Activated T-cell treated with anti-CD3 and anti-CD28 coated beads, Interleukin-2, amount 50 U/mL, for 24 hours (primary cell): ENCODE measurements at regions not wholly inside any gene's neighbourhood (a gene's known extent, or its start where the extent isn't known, plus 50 kb on each side); places are given as distances from the start of the nearest gene placed in this dataset.
"Not testable (repeated sequence)": the region's sequence is repeated elsewhere in the genome, so short reads cannot be mapped to it uniquely, and the experiment has no call there.

Experiments used
- DNase-seq: peaks from one replicate; pipeline ENCODE4 v3.0.0-alpha.2; 2020
- H3K27ac Mint-ChIP-seq: 2 replicates; pipeline ENCODE4 v1.8.0; 2020; ENCODE audit warnings: mild to moderate bottlenecking, mixed read lengths
- H3K27me3 Mint-ChIP-seq: 2 replicates; pipeline ENCODE4 v1.8.0; 2020; ENCODE audit warnings: mixed read lengths
- H3K36me3 Mint-ChIP-seq: 2 replicates; pipeline ENCODE4 v1.8.0; 2020; ENCODE audit warnings: low read depth, mixed read lengths
- H3K4me1 Mint-ChIP-seq: 2 replicates; pipeline ENCODE4 v1.8.0; 2020; ENCODE audit warnings: low read depth, mixed read lengths
- H3K4me3 Mint-ChIP-seq: 2 replicates; pipeline ENCODE4 v1.8.0; 2020; ENCODE audit warnings: mild to moderate bottlenecking, moderate library complexity, mixed read lengths
- H3K9me3 Mint-ChIP-seq: 2 replicates; pipeline ENCODE4 v1.8.0; 2020; ENCODE audit warnings: mixed read lengths

- Mint-ChIP-seq H3K27ac (no peak overlapping the region), H3K9me3 (peaks cover 4% of the 10 kb centered on the region), H3K4me3 (no peak overlapping the region), H3K4me1 (no peaks in the 10 kb centered on the region), H3K27me3 (no peaks in the 10 kb centered on the region), H3K36me3 (no peaks in the 10 kb centered on the region)
- no peak for DNase-seq
These were observed 295.8 kb upstream of the MTPN start for GRCh38 chr7:136272934-136273333.

- Mint-ChIP-seq H3K4me1 (no peaks in the 10 kb centered on the region), H3K27ac (no peak overlapping the region), H3K36me3 (no peaks in the 10 kb centered on the region), H3K27me3 (no peaks in the 10 kb centered on the region), H3K4me3 (no peak overlapping the region), H3K9me3 (peaks cover 11% of the 10 kb centered on the region)
- no peak for DNase-seq
These were observed 290.7 kb upstream of the MTPN start for GRCh38 chr7:136267822-136268221.

- peaks cover 16% of the 10 kb centered on the region for H3K9me3 Mint-ChIP-seq
- H3K27me3 Mint-ChIP-seq = no peaks in the 10 kb centered on the region
- H3K36me3 Mint-ChIP-seq = no peaks in the 10 kb centered on the region
- no peaks in the 10 kb centered on the region for H3K4me1 Mint-ChIP-seq
- no peak overlapping the region for H3K4me3 Mint-ChIP-seq
- H3K27ac Mint-ChIP-seq = no peak overlapping the region
- DNase-seq = no peak
These were observed 289.3 kb upstream of the MTPN start for GRCh38 chr7:136266457-136266856.

- peaks cover 17% of the 10 kb centered on the region for H3K9me3 Mint-ChIP-seq
- not testable (repeated sequence) for H3K4me1 Mint-ChIP-seq, DNase-seq, H3K27me3 Mint-ChIP-seq, H3K27ac Mint-ChIP-seq, H3K4me3 Mint-ChIP-seq, H3K36me3 Mint-ChIP-seq
These were observed 287.1 kb upstream of the MTPN start for GRCh38 chr7:136264304-136264703.

- peaks cover 17% of the 10 kb centered on the region for H3K9me3 Mint-ChIP-seq
- not testable (repeated sequence) for H3K36me3 Mint-ChIP-seq
These were observed 286.1 kb upstream of the MTPN start for GRCh38 chr7:136263112-136263860.

GRCh38 chr7:136260591-136260990, 283.4 kb upstream of the MTPN start:
- not testable (repeated sequence) for H3K36me3 Mint-ChIP-seq, H3K4me1 Mint-ChIP-seq, DNase-seq, H3K4me3 Mint-ChIP-seq, H3K27me3 Mint-ChIP-seq, H3K27ac Mint-ChIP-seq
- peaks cover 12% of the 10 kb centered on the region for H3K9me3 Mint-ChIP-seq

More at GRCh38 chr7:136263112-136263860, 286.1 kb upstream of the MTPN start:
- not testable (repeated sequence) for H3K4me3 Mint-ChIP-seq, DNase-seq, H3K27me3 Mint-ChIP-seq, H3K27ac Mint-ChIP-seq, H3K4me1 Mint-ChIP-seq

- H3K27ac Mint-ChIP-seq = no peak overlapping the region
These were observed 281.9 kb upstream of the MTPN start for GRCh38 chr7:136259074-136259473.

GRCh38 chr7:136256491-136256890, 279.3 kb upstream of the MTPN start:
- no peaks in the 10 kb centered on the region for H3K4me1 Mint-ChIP-seq
- H3K9me3 Mint-ChIP-seq = peaks cover under 1% of the 10 kb centered on the region
- DNase-seq = no peak
- H3K4me3 Mint-ChIP-seq = no peak overlapping the region
- no peaks in the 10 kb centered on the region for H3K36me3 Mint-ChIP-seq
- no peak overlapping the region for H3K27ac Mint-ChIP-seq
- no peaks in the 10 kb centered on the region for H3K27me3 Mint-ChIP-seq

More at GRCh38 chr7:136259074-136259473, 281.9 kb upstream of the MTPN start:
- peaks cover 10% of the 10 kb centered on the region for H3K9me3 Mint-ChIP-seq
- DNase-seq = no peak
- no peaks in the 10 kb centered on the region for H3K27me3 Mint-ChIP-seq
- no peak overlapping the region for H3K4me3 Mint-ChIP-seq
- H3K4me1 Mint-ChIP-seq = no peaks in the 10 kb centered on the region
- no peaks in the 10 kb centered on the region for H3K36me3 Mint-ChIP-seq

- Mint-ChIP-seq H3K27ac (no peak overlapping the region), H3K9me3 (no peaks in the 10 kb centered on the region), H3K4me3 (no peak overlapping the region), H3K27me3 (no peaks in the 10 kb centered on the region), H3K36me3 (no peaks in the 10 kb centered on the region), H3K4me1 (no peaks in the 10 kb centered on the region)
- no peak for DNase-seq
These were observed 277.0 kb upstream of the MTPN start for GRCh38 chr7:136254148-136254547.

- Mint-ChIP-seq H3K4me1 (no peaks in the 10 kb centered on the region), H3K36me3 (no peaks in the 10 kb centered on the region), H3K27me3 (no peaks in the 10 kb centered on the region), H3K4me3 (no peak overlapping the region), H3K9me3 (no peaks in the 10 kb centered on the region), H3K27ac (no peak overlapping the region)
- DNase-seq = no peak
These were observed 274.7 kb upstream of the MTPN start for GRCh38 chr7:136251826-136252225.

GRCh38 chr7:136247211-136247610, 270.1 kb upstream of the MTPN start:
- no peaks in the 10 kb centered on the region for H3K9me3 Mint-ChIP-seq
- H3K27me3 Mint-ChIP-seq = no peaks in the 10 kb centered on the region
- H3K4me3 Mint-ChIP-seq = no peak overlapping the region
- H3K4me1 Mint-ChIP-seq = no peaks in the 10 kb centered on the region
- H3K36me3 Mint-ChIP-seq = no peaks in the 10 kb centered on the region
- no peak overlapping the region for H3K27ac Mint-ChIP-seq
- DNase-seq = no peak

GRCh38 chr7:136245327-136246004, 268.3 kb upstream of the MTPN start:
- H3K4me1 Mint-ChIP-seq = no peaks in the 10 kb centered on the region
- H3K27ac Mint-ChIP-seq = no peak overlapping the region
- H3K36me3 Mint-ChIP-seq = no peaks in the 10 kb centered on the region
- no peak overlapping the region for H3K4me3 Mint-ChIP-seq
- H3K27me3 Mint-ChIP-seq = no peaks in the 10 kb centered on the region
- H3K9me3 Mint-ChIP-seq = no peaks in the 10 kb centered on the region
- no peak for DNase-seq

GRCh38 chr7:136234040-136234439, 256.9 kb upstream of the MTPN start:
- Mint-ChIP-seq H3K36me3 (no peaks in the 10 kb centered on the region), H3K9me3 (peaks cover 31% of the 10 kb centered on the region), H3K4me1 (no peaks in the 10 kb centered on the region), H3K27ac (no peak overlapping the region), H3K27me3 (no peaks in the 10 kb centered on the region), H3K4me3 (no peak overlapping the region)
- DNase-seq = no peak

GRCh38 chr7:136230210-136230609, 253.1 kb upstream of the MTPN start:
- DNase-seq = no peak
- H3K27ac Mint-ChIP-seq = no peak overlapping the region

GRCh38 chr7:136229790-136230189, 252.6 kb upstream of the MTPN start:
- Mint-ChIP-seq H3K27me3 (no peaks in the 10 kb centered on the region), H3K9me3 (peaks cover 20% of the 10 kb centered on the region), H3K36me3 (no peaks in the 10 kb centered on the region), H3K4me3 (no peak overlapping the region), H3K27ac (no peak overlapping the region), H3K4me1 (no peaks in the 10 kb centered on the region)
- no peak for DNase-seq

More at GRCh38 chr7:136230210-136230609, 253.1 kb upstream of the MTPN start:
- no peaks in the 10 kb centered on the region for H3K27me3 Mint-ChIP-seq
- H3K4me3 Mint-ChIP-seq = no peak overlapping the region
- H3K36me3 Mint-ChIP-seq = no peaks in the 10 kb centered on the region
- H3K4me1 Mint-ChIP-seq = no peaks in the 10 kb centered on the region
- H3K9me3 Mint-ChIP-seq = peaks cover 21% of the 10 kb centered on the region
